Ishikawa (cell line): ENCODE measurements at regions not wholly inside any gene's neighbourhood (a gene's known extent, or its start where the extent isn't known, plus 50 kb on each side); places are given as distances from the start of the nearest gene placed in this dataset.
A peak's percentile ranks its signal among the peaks of the same experiment; 100 is the strongest.

Experiments
- CEBPB ChIP-seq: IDR thresholded peaks from 2 replicates; pipeline ENCODE4 v1.6.1; 2012
- CREB1 ChIP-seq: IDR thresholded peaks from 2 replicates; pipeline ENCODE4 v1.6.1; 2012; ENCODE audit warnings: low read depth
- EGR1 ChIP-seq: IDR thresholded peaks from 2 replicates; pipeline ENCODE4 v1.6.1; 2012
- EP300 ChIP-seq: IDR thresholded peaks from 2 replicates; pipeline ENCODE4 v1.6.1; 2012; ENCODE audit warnings: borderline replicate concordance
- NFIC ChIP-seq: IDR thresholded peaks from 2 replicates; pipeline ENCODE4 v1.6.1; 2012
- RAD21 ChIP-seq: IDR thresholded peaks from 2 replicates; pipeline ENCODE4 v1.6.1; 2012; ENCODE audit warnings: low read depth
- TAF1 ChIP-seq: IDR thresholded peaks from 2 replicates; pipeline ENCODE4 v1.6.1; 2012; ENCODE audit warnings: low read depth, mild to moderate bottlenecking
- TCF12 ChIP-seq: IDR thresholded peaks from 2 replicates; pipeline ENCODE4 v1.6.1; 2012; ENCODE audit warnings: low read depth
- TEAD4 ChIP-seq: IDR thresholded peaks from 2 replicates; pipeline ENCODE4 v1.6.1; 2012
- YY1 ChIP-seq: IDR thresholded peaks from 2 replicates; pipeline ENCODE4 v1.6.1; 2012; ENCODE audit warnings: low read depth
- ZBTB7A ChIP-seq: IDR thresholded peaks from 2 replicates; pipeline ENCODE4 v1.6.1; 2012; ENCODE audit warnings: low read depth
- TF ChIP-seq, protein P1 (sequence below): IDR thresholded peaks from 2 replicates; pipeline ENCODE4 v1.6.1; 2012
- TF ChIP-seq, protein P2 (sequence below): IDR thresholded peaks from 2 replicates; pipeline ENCODE4 v1.6.1; 2012; ENCODE audit warnings: low read depth, mild to moderate bottlenecking
- TF ChIP-seq, protein P3 (sequence below): IDR thresholded peaks from 2 replicates; pipeline ENCODE4 v1.6.1; 2012

DNA sequence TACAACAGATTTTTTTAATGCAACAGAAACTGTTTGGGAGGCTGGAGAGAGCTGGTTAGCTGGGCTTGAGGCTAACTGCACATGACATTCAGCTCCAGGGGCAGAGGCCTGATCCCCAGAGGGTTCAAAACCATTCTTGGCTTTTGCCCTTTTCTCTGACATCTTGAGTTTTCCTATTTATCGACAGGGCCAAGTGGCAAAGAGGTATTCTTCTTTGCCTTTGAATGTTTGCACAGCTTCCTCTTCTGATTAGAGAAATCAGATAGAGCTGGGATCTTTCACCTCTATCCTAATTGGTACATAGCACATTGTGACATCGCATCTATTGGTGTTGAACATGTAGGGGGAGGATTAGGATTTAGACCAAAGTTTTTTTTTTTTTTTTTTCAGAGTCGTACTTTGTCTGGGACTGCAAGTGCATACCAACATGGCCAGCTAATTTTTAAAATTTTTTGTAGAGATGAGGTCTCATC is 143.7 kb downstream of the ACTBL2 start:
- TF ChIP-seq NFIC: no peak
- TF ChIP-seq CREB1: no peak
- no peak for TF ChIP-seq ZBTB7A
- TF ChIP-seq CEBPB: no peak
- no peak for TF ChIP-seq YY1
- TF ChIP-seq, protein P1, sequence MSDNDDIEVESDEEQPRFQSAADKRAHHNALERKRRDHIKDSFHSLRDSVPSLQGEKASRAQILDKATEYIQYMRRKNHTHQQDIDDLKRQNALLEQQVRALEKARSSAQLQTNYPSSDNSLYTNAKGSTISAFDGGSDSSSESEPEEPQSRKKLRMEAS: no peak
- TF ChIP-seq EP300: no peak
- TF ChIP-seq TCF12: no peak
- no peak for TF ChIP-seq EGR1
- TF ChIP-seq TEAD4: no peak
- TF ChIP-seq RAD21: no peak
- TF ChIP-seq, protein P2, sequence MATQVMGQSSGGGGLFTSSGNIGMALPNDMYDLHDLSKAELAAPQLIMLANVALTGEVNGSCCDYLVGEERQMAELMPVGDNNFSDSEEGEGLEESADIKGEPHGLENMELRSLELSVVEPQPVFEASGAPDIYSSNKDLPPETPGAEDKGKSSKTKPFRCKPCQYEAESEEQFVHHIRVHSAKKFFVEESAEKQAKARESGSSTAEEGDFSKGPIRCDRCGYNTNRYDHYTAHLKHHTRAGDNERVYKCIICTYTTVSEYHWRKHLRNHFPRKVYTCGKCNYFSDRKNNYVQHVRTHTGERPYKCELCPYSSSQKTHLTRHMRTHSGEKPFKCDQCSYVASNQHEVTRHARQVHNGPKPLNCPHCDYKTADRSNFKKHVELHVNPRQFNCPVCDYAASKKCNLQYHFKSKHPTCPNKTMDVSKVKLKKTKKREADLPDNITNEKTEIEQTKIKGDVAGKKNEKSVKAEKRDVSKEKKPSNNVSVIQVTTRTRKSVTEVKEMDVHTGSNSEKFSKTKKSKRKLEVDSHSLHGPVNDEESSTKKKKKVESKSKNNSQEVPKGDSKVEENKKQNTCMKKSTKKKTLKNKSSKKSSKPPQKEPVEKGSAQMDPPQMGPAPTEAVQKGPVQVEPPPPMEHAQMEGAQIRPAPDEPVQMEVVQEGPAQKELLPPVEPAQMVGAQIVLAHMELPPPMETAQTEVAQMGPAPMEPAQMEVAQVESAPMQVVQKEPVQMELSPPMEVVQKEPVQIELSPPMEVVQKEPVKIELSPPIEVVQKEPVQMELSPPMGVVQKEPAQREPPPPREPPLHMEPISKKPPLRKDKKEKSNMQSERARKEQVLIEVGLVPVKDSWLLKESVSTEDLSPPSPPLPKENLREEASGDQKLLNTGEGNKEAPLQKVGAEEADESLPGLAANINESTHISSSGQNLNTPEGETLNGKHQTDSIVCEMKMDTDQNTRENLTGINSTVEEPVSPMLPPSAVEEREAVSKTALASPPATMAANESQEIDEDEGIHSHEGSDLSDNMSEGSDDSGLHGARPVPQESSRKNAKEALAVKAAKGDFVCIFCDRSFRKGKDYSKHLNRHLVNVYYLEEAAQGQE: no peak

DNA sequence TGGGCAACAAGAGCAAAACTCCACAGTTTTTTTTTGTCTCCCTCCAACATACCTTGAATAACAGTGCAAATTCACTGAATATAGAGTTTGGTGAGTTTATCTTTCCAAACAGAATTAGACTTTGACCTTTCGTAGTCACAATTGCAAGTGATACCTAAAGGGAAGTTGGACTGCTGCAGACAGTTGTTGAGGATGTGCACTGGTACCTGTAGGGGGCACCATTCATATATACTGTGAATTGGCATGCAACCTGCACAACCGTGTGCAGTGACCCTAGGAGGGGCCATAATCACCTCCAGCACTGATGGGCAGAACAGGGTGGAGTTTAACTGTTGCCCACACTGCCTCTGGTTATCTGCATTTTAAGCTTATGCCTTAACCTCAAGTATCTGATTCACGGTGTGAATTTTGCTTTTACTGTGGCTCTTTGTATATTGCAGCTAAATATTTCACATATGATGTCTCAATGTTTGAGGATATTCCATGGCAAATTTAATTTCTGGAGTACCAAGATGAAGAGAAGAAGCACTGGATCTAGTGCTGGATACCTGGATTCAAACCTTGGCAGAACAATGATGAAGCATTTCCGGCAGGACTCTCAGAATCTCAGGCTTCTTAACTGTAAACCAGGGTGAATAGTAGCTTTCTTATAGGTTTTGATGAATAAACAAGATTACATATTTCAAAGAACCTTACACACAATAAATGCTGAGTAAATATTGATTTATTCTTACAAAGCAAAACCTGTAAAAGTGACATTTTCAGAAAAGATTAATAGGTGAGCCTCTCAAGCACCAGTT is 144.3 kb downstream of the ACTBL2 start:
- TF ChIP-seq CREB1: no peak
- TF ChIP-seq RAD21: peak; percentile 72

DNA sequence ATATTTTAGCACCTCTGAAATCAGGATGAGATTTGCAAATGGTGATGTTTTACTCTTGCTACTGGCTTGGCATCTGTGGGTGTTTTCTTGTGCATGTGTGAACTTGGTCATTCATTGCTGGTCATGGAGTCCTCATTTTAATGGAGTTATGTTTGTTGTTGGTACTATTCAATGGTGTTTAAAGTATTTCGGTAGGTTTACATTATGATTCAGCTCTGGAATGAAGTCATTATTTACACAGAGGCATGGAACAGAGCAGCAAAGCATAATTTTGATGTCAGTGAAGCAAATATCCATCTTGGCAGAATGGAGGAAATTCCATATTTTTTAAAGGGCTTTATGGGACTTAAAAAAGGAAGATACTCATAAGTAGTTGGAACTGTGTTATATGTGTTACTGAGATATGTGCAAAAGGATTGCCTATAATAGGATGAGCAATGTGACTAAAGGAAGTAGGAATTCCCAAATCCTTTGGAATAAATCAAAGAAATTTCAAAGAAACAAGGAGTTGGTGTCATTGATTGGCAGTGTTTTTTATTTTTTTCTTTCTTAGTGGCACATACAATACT is 147.4 kb downstream of the ACTBL2 start:
- TF ChIP-seq TCF12: no peak
- TF ChIP-seq, protein P3, sequence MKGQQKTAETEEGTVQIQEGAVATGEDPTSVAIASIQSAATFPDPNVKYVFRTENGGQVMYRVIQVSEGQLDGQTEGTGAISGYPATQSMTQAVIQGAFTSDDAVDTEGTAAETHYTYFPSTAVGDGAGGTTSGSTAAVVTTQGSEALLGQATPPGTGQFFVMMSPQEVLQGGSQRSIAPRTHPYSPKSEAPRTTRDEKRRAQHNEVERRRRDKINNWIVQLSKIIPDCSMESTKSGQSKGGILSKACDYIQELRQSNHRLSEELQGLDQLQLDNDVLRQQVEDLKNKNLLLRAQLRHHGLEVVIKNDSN: no peak

DNA sequence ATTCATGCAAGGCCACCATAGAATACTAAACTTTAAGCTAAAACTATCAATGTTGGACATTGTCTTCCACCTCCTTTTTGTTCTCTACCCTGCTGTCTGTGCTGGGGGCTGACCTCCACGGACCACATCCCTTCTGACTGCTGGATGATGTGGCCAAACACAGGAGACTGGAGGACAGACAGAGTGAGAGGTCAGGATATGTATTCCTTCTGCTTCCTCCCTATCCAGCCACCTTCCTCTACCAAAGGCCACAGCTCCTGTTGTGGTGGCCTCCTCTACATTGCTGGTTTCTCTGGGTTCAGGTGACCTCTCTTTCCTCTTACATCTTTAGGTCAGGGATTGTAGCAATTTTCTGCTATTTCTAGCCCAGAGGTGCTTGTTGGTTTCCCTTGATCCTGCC is 148.1 kb downstream of the ACTBL2 start:
- TF ChIP-seq TEAD4 (no peak), EGR1 (no peak), RAD21 (no peak)
- TF ChIP-seq, protein P2: no peak

DNA sequence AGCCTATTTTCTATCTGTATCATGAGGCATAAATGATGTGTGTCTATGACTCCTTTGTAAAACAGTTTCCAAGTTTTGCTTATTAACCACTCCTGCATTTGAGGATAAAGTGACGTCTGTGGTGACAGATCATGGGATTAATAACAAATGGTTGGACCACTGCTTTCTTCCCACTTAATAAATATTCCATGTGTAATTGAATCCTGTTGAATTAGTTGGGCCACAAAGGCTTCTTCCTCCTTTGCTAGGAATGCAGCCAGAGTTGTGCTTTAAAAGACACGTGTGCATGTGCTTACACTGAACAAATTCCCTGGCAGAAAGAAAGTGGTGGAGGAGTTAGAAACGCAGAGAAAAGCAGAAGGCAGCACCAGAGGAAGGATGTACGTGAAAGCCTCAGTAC is 150.2 kb downstream of the ACTBL2 start:
- TF ChIP-seq, protein P2: no peak
- TF ChIP-seq EGR1 (no peak), TEAD4 (no peak), EP300 (no peak), NFIC (no peak), CEBPB (no peak), RAD21 (no peak), YY1 (no peak), TAF1 (no peak)
- TF ChIP-seq, protein P3: no peak
- TF ChIP-seq, protein P1: no peak
